ENCODE measurements at regions not wholly inside any gene's neighbourhood (a gene's known extent, or its start where the extent isn't known, plus 50 kb on each side); places are given as distances from the start of the nearest gene placed in this dataset.

GRCh38 chr4:156196722-156197121 is 243.1 kb upstream of the CTSO start:
- H3K4me3 ChIP-seq (ENCODE audit: low read length), result no peak overlapping the region
- no peak for DNase-seq (ENCODE audit: low read depth)
- no peak for TF ChIP-seq CTCF (IDR thresholded peaks at IDR 0.05; ENCODE audit: insufficient read depth, low read depth, low read length, missing control alignments)

- no peak for TF ChIP-seq CTCF (IDR thresholded peaks at IDR 0.05; ENCODE audit: insufficient read depth, low read depth, low read length, missing control alignments)
- no peak for DNase-seq (ENCODE audit: low read depth)
- no peak overlapping the region for H3K4me3 ChIP-seq (ENCODE audit: low read length)
These were observed 242.2 kb upstream of the CTSO start for GRCh38 chr4:156195914-156196313.

GRCh38 chr4:156194896-156195295 is 241.2 kb upstream of the CTSO start:
- no peak for TF ChIP-seq CTCF (IDR thresholded peaks at IDR 0.05; ENCODE audit: insufficient read depth, low read depth, low read length, missing control alignments)
- no peak overlapping the region for H3K4me3 ChIP-seq (ENCODE audit: low read length)
- peak; percentile 69 for DNase-seq (ENCODE audit: low read depth)

- H3K4me3 ChIP-seq (ENCODE audit: low read length), result no peak overlapping the region
- TF ChIP-seq CTCF (IDR thresholded peaks at IDR 0.05; ENCODE audit: insufficient read depth, low read depth, low read length, missing control alignments), result no peak
- DNase-seq (ENCODE audit: low read depth), result peak; percentile 19
These were observed 240.1 kb upstream of the CTSO start for GRCh38 chr4:156193800-156194199.

- DNase-seq (ENCODE audit: low read depth), result no peak
- TF ChIP-seq CTCF (IDR thresholded peaks at IDR 0.05; ENCODE audit: insufficient read depth, low read depth, low read length, missing control alignments), result no peak
- no peak overlapping the region for H3K4me3 ChIP-seq (ENCODE audit: low read length)
These were observed 239.4 kb upstream of the CTSO start for GRCh38 chr4:156193106-156193505.

GRCh38 chr4:156192033-156192432 is 238.4 kb upstream of the CTSO start:
- TF ChIP-seq CTCF (IDR thresholded peaks at IDR 0.05; ENCODE audit: insufficient read depth, low read depth, low read length, missing control alignments), result no peak
- H3K4me3 ChIP-seq (ENCODE audit: low read length), result no peak overlapping the region
- no peak for DNase-seq (ENCODE audit: low read depth)

GRCh38 chr4:156191044-156191781 is 237.5 kb upstream of the CTSO start:
- DNase-seq (ENCODE audit: low read depth), result no peak
- no peak overlapping the region for H3K4me3 ChIP-seq (ENCODE audit: low read length)
- TF ChIP-seq CTCF (IDR thresholded peaks at IDR 0.05; ENCODE audit: insufficient read depth, low read depth, low read length, missing control alignments), result no peak

All from epithelial cell of esophagus (primary cell).